HS-27A (cell line): ENCODE measurements at regions not wholly inside any gene's neighbourhood (a gene's known extent, or its start where the extent isn't known, plus 50 kb on each side); places are given as distances from the start of the nearest gene placed in this dataset.
A peak's percentile ranks its signal among the peaks of the same experiment; 100 is the strongest.
"Not testable (repeated sequence)": the region's sequence is repeated elsewhere in the genome, so short reads cannot be mapped to it uniquely, and the experiment has no call there.

Source experiments
- DNase-seq: peaks from one replicate; pipeline ENCODE4 v3.0.0-alpha.2; 2012; ENCODE audit warnings: low read depth, missing footprints

- no peak for DNase-seq
Observed at GRCh38 chr13:73167028-73167820, 108.4 kb downstream of the KLF5 start.

- no peak for DNase-seq
Observed at GRCh38 chr13:73166204-73166603, 107.4 kb downstream of the KLF5 start.

GRCh38 chr13:73162912-73163911 is 104.4 kb downstream of the KLF5 start:
- DNase-seq: no peak

- DNase-seq: not testable (repeated sequence)
Observed at GRCh38 chr13:73160371-73161031, 101.7 kb downstream of the KLF5 start.

- peak; percentile 55 for DNase-seq
Observed at GRCh38 chr13:73158851-73159250, 100.0 kb downstream of the KLF5 start.

- DNase-seq: no peak
Observed at GRCh38 chr13:73157031-73157430, 98.2 kb downstream of the KLF5 start.

- no peak for DNase-seq
Observed at GRCh38 chr13:73146707-73147106, 87.9 kb downstream of the KLF5 start.

- no peak for DNase-seq
Observed at GRCh38 chr13:73142071-73142470, 83.3 kb downstream of the KLF5 start.

- no peak for DNase-seq
Observed at GRCh38 chr13:73141292-73141771, 82.5 kb downstream of the KLF5 start.

- DNase-seq: no peak
Observed at GRCh38 chr13:73140801-73141200, 82.0 kb downstream of the KLF5 start.

GRCh38 chr13:73138638-73139491 is 80.1 kb downstream of the KLF5 start:
- peak; percentile 26 for DNase-seq

- DNase-seq: peak; percentile 38
Observed at GRCh38 chr13:73138276-73138637, 79.5 kb downstream of the KLF5 start.

- no peak for DNase-seq
Observed at GRCh38 chr13:73136776-73137175, 78.0 kb downstream of the KLF5 start.

- peak; percentile 3 for DNase-seq
Observed at GRCh38 chr13:73133531-73133930, 74.7 kb downstream of the KLF5 start.

GRCh38 chr13:73131247-73131646 is 72.4 kb downstream of the KLF5 start:
- DNase-seq: no peak

GRCh38 chr13:73129023-73129422 is 70.2 kb downstream of the KLF5 start:
- no peak for DNase-seq
